HL-60 (cell line): ENCODE measurements at regions not wholly inside any gene's neighbourhood (a gene's known extent, or its start where the extent isn't known, plus 50 kb on each side); places are given as distances from the start of the nearest gene placed in this dataset.
"Not testable (repeated sequence)": the region's sequence is repeated elsewhere in the genome, so short reads cannot be mapped to it uniquely, and the experiment has no call there.

ENCODE experiments used
- DNase-seq, 2 experiments: peaks; one replicate each; pipeline ENCODE4 v3.0.0-alpha.2; 2010 to 2020; ENCODE audit warnings: low read depth in 1 of 2, low spot score in 1 of 2
- H3K27ac ChIP-seq: fragments of 250-450 bp; sonication (Bioruptor Pico); replicated peaks from 2 replicates; pipeline ENCODE4 v1.5.1; 2020; ENCODE audit warnings: mild to moderate bottlenecking, moderate library complexity
- H3K27me3 ChIP-seq: fragments of 250-450 bp; sonication (Bioruptor Pico); 2 replicates; pipeline ENCODE4 v1.5.1; 2021; ENCODE audit warnings: mild to moderate bottlenecking, moderate library complexity; ENCODE audit not compliant: insufficient read depth, poor library complexity, severe bottlenecking
- H3K4me3 ChIP-seq: replicated peaks from 2 replicates; pipeline ENCODE4 v1.5.1; 2011; ENCODE audit warnings: mild to moderate bottlenecking, control low read depth, low read length; ENCODE audit not compliant: insufficient read depth
- CTCF ChIP-seq: IDR thresholded peaks from one replicate; pipeline ENCODE4 v1.5.1; 2011; ENCODE audit warnings: low read length, control low read depth, inconsistent platforms; ENCODE audit not compliant: insufficient read depth
- GABPA ChIP-seq: IDR thresholded peaks from 2 replicates; pipeline ENCODE4 v1.6.1; 2012; ENCODE audit warnings: low read depth
- POLR2AphosphoS5 ChIP-seq: IDR thresholded peaks from 2 replicates; pipeline ENCODE4 v1.6.1; 2012; ENCODE audit warnings: low read depth
- REST ChIP-seq: IDR thresholded peaks from 2 replicates; pipeline ENCODE4 v1.6.1; 2012; ENCODE audit warnings: low read depth; ENCODE audit not compliant: insufficient replicate concordance
- SPI1 ChIP-seq: IDR thresholded peaks from 2 replicates; pipeline ENCODE4 v1.6.1; 2012; ENCODE audit warnings: low read depth, mild to moderate bottlenecking, borderline replicate concordance

- Histone ChIP-seq H3K4me3 (no peak overlapping the region), H3K27ac (no peak overlapping the region), H3K27me3 (no peaks in the 10 kb centered on the region)
- DNase-seq: no peak
- TF ChIP-seq REST (no peak), CTCF (no peak), SPI1 (no peak), POLR2AphosphoS5 (no peak), GABPA (no peak)
Observed at GRCh38 chr4:123602007-123602406, 205.4 kb downstream of the SPRY1 start.

- Histone ChIP-seq H3K27me3 (no peaks in the 10 kb centered on the region), H3K4me3 (no peak overlapping the region), H3K27ac (no peak overlapping the region)
- TF ChIP-seq CTCF: no peak
- TF ChIP-seq GABPA: no peak
- TF ChIP-seq POLR2AphosphoS5: no peak
- TF ChIP-seq REST: no peak
- no peak for TF ChIP-seq SPI1
- no peak for DNase-seq
Observed at GRCh38 chr4:123603165-123603564, 206.6 kb downstream of the SPRY1 start.

GRCh38 chr4:123605797-123606196 lies 209.2 kb downstream of the SPRY1 start:
- not testable (repeated sequence) for H3K27ac ChIP-seq, H3K27me3 ChIP-seq, H3K4me3 ChIP-seq, DNase-seq

- Histone ChIP-seq H3K27me3 (no peaks in the 10 kb centered on the region), H3K27ac (no peak overlapping the region), H3K4me3 (no peak overlapping the region)
- no peak for TF ChIP-seq CTCF
- no peak for DNase-seq
Observed at GRCh38 chr4:123606336-123606735, 209.7 kb downstream of the SPRY1 start.
